ENCODE measurements at regions not wholly inside any gene's neighbourhood (a gene's known extent, or its start where the extent isn't known, plus 50 kb on each side); places are given as distances from the start of the nearest gene placed in this dataset.

GRCh38 chr14:29042551-29042950, 276.0 kb downstream of the FOXG1 start:
- no peaks in the 10 kb centered on the region for H3K36me3 Mint-ChIP-seq
- H3K4me1 Mint-ChIP-seq (ENCODE audit: unreplicated experiment): no peaks in the 10 kb centered on the region
- no peak for TF ChIP-seq CTCF (conservative IDR thresholded peaks at IDR 0.05)
- no peak overlapping the region for H3K27ac Mint-ChIP-seq
- H3K4me3 Mint-ChIP-seq: no peak overlapping the region
- H3K27me3 Mint-ChIP-seq: no peaks in the 10 kb centered on the region
- no peak for DNase-seq (ENCODE audit: extremely low spot score, unreplicated experiment)
- H3K9me3 Mint-ChIP-seq: no peaks in the 10 kb centered on the region

- Mint-ChIP-seq H3K27me3 (no peaks in the 10 kb centered on the region), H3K9me3 (no peaks in the 10 kb centered on the region)
These were observed 277.1 kb downstream of the FOXG1 start for GRCh38 chr14:29043737-29044136.

GRCh38 chr14:29045237-29045636, 278.6 kb downstream of the FOXG1 start:
- H3K9me3 Mint-ChIP-seq: no peaks in the 10 kb centered on the region
- H3K4me3 Mint-ChIP-seq: no peak overlapping the region
- no peaks in the 10 kb centered on the region for H3K27me3 Mint-ChIP-seq
- H3K36me3 Mint-ChIP-seq: no peaks in the 10 kb centered on the region
- DNase-seq (ENCODE audit: extremely low spot score, unreplicated experiment): no peak
- H3K4me1 Mint-ChIP-seq (ENCODE audit: unreplicated experiment): no peaks in the 10 kb centered on the region
- no peak for TF ChIP-seq CTCF (conservative IDR thresholded peaks at IDR 0.05)
- H3K27ac Mint-ChIP-seq: no peak overlapping the region

More at GRCh38 chr14:29043737-29044136, 277.1 kb downstream of the FOXG1 start:
- DNase-seq (ENCODE audit: extremely low spot score, unreplicated experiment): no peak
- Mint-ChIP-seq H3K27ac (no peak overlapping the region), H3K36me3 (no peaks in the 10 kb centered on the region), H3K4me1 (ENCODE audit: unreplicated experiment) (no peaks in the 10 kb centered on the region), H3K4me3 (no peak overlapping the region)
- no peak for TF ChIP-seq CTCF (conservative IDR thresholded peaks at IDR 0.05)

- Mint-ChIP-seq H3K36me3 (no peaks in the 10 kb centered on the region), H3K9me3 (no peaks in the 10 kb centered on the region), H3K4me3 (no peak overlapping the region), H3K27ac (no peak overlapping the region), H3K4me1 (ENCODE audit: unreplicated experiment) (peaks cover 7% of the 10 kb centered on the region), H3K27me3 (no peaks in the 10 kb centered on the region)
- TF ChIP-seq CTCF (conservative IDR thresholded peaks at IDR 0.05): no peak
- no peak for DNase-seq (ENCODE audit: extremely low spot score, unreplicated experiment)
These were observed 287.5 kb downstream of the FOXG1 start for GRCh38 chr14:29054119-29054518.

- no peaks in the 10 kb centered on the region for H3K27me3 Mint-ChIP-seq
- H3K4me3 Mint-ChIP-seq: no peak overlapping the region
- no peaks in the 10 kb centered on the region for H3K36me3 Mint-ChIP-seq
- DNase-seq (ENCODE audit: extremely low spot score, unreplicated experiment): no peak
- H3K9me3 Mint-ChIP-seq: no peaks in the 10 kb centered on the region
- H3K27ac Mint-ChIP-seq: no peak overlapping the region
- H3K4me1 Mint-ChIP-seq (ENCODE audit: unreplicated experiment): peaks cover 7% of the 10 kb centered on the region
- TF ChIP-seq CTCF (conservative IDR thresholded peaks at IDR 0.05): no peak
These were observed 289.5 kb downstream of the FOXG1 start for GRCh38 chr14:29056041-29056566.

- TF ChIP-seq CTCF (conservative IDR thresholded peaks at IDR 0.05): no peak
- no peaks in the 10 kb centered on the region for H3K9me3 Mint-ChIP-seq
- DNase-seq (ENCODE audit: extremely low spot score, unreplicated experiment): no peak
These were observed 295.1 kb downstream of the FOXG1 start for GRCh38 chr14:29061702-29062101.

More at GRCh38 chr14:29061702-29062101, 295.1 kb downstream of the FOXG1 start:
- Mint-ChIP-seq H3K27ac (no peak overlapping the region), H3K4me1 (ENCODE audit: unreplicated experiment) (no peaks in the 10 kb centered on the region), H3K4me3 (no peak overlapping the region), H3K27me3 (no peaks in the 10 kb centered on the region), H3K36me3 (no peaks in the 10 kb centered on the region)
